Cardiac muscle cell (in vitro differentiated cells and primary cell): ENCODE measurements at regions not wholly inside any gene's neighbourhood (a gene's known extent, or its start where the extent isn't known, plus 50 kb on each side); places are given as distances from the start of the nearest gene placed in this dataset.

Source experiments
- DNase-seq, 2 donors: peaks; one replicate each; pipeline versions ENCODE4 v3.0.0 to v3.0.0-alpha.2; 2010 to 2017; ENCODE audit warnings: low read depth in 1 of 2, low spot score in 1 of 2
- H3K27ac ChIP-seq: fragments of 200-600 bp; sonication (generic); 2 replicates; pipeline ENCODE4 v1.5.1; 2016
- H3K27me3 ChIP-seq: fragments of 200-600 bp; sonication (generic); 2 replicates; pipeline ENCODE4 v1.6.0; 2016; ENCODE audit warnings: control low read depth
- H3K36me3 ChIP-seq: fragments of 200-600 bp; sonication (generic); 2 replicates; pipeline ENCODE4 v1.5.1; 2016; ENCODE audit warnings: control low read depth
- H3K4me1 ChIP-seq: fragments of 200-600 bp; sonication (generic); 2 replicates; pipeline ENCODE4 v1.8.1; 2017; ENCODE audit warnings: low read depth, mild to moderate bottlenecking, mixed run types
- H3K4me3 ChIP-seq: fragments of 200-600 bp; sonication (generic); 2 replicates; pipeline ENCODE4 v1.5.1; 2016; ENCODE audit warnings: mild to moderate bottlenecking
- H3K9me3 ChIP-seq: fragments of 200-600 bp; sonication (generic); 2 replicates; pipeline ENCODE4 v1.5.1; 2017; ENCODE audit warnings: low read depth, mild to moderate bottlenecking, control low read depth
- TF ChIP-seq, protein P1 (sequence below): IDR thresholded peaks from 2 replicates; pipeline ENCODE4 v1.5.1; 2012; ENCODE audit warnings: low read depth, mild to moderate bottlenecking, low read length

DNA sequence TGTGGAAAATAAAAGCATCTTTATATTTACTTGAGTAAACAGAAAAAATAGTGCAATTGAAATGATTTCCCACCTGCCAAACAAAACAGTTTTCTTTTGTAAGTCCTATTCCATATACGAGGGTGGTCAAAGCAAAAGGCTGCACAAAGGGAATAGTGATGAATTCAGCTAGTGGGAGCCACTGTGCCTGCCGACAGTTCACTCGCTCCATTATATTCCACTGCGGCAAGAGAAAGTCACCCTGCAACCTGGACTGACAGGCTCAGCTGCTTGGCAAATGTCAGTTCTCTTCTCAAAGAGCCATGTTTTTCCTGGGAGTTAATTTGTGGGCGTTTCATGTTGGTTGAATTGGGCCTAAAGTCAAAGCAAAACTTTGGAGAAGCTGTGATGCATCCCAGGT lies 145.4 kb downstream of the LMO4 start:
- Histone ChIP-seq H3K4me1 (peaks cover 4% of the 10 kb centered on the region), H3K4me3 (no peak overlapping the region), H3K9me3 (no peaks in the 10 kb centered on the region), H3K36me3 (no peaks in the 10 kb centered on the region), H3K27me3 (no peaks in the 10 kb centered on the region), H3K27ac (peak overlapping the region; percentile 32)
- TF ChIP-seq, protein P1, sequence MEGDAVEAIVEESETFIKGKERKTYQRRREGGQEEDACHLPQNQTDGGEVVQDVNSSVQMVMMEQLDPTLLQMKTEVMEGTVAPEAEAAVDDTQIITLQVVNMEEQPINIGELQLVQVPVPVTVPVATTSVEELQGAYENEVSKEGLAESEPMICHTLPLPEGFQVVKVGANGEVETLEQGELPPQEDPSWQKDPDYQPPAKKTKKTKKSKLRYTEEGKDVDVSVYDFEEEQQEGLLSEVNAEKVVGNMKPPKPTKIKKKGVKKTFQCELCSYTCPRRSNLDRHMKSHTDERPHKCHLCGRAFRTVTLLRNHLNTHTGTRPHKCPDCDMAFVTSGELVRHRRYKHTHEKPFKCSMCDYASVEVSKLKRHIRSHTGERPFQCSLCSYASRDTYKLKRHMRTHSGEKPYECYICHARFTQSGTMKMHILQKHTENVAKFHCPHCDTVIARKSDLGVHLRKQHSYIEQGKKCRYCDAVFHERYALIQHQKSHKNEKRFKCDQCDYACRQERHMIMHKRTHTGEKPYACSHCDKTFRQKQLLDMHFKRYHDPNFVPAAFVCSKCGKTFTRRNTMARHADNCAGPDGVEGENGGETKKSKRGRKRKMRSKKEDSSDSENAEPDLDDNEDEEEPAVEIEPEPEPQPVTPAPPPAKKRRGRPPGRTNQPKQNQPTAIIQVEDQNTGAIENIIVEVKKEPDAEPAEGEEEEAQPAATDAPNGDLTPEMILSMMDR = no peak
- no peak for DNase-seq

DNA sequence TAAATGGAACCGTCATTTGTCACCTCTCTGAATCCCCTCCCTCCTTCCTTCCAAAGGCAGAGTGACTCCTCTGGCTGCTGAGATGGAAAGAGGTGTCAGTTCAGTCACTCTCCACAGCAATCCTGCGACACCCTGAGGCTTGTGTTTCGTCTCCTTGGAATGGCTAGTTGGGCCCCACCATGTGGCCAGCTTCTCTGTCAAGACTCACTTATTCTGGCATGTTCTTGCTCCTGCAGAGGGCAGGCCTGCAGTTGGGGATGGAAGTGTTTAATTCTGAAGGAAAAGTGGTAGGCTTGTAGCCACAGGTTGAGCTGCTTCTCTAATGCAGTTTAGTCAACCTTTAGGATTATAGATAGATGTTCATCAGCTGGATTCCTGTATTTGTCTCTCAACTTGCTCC lies 149.6 kb downstream of the LMO4 start:
- TF ChIP-seq, protein P1 = peak; percentile 19
- H3K27ac ChIP-seq = no peak overlapping the region

DNA sequence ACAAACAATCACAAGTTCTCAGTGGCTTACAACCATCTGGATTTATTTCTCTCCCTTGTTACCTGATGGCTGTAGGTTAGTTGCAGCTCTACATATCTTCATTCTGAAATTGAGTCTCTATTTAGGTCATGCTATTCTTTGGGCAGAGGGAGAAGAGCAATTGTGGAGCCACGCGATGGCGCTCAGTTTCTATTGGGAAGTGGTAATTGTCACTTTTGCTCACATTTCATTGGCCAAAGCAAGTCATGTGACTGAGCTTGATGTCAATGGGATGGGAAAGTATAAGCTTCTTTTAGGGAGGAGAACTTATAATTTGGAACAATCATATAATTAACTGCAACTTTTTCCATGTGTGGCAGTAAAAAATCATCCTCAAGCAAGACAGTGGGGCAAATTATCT lies 166.5 kb downstream of the LMO4 start:
- H3K4me3 ChIP-seq = no peak overlapping the region
- H3K36me3 ChIP-seq = no peaks in the 10 kb centered on the region
- no peaks in the 10 kb centered on the region for H3K9me3 ChIP-seq
- H3K4me1 ChIP-seq = peaks cover 20% of the 10 kb centered on the region
- H3K27me3 ChIP-seq = no peaks in the 10 kb centered on the region
- TF ChIP-seq, protein P1 = no peak
- no peak overlapping the region for H3K27ac ChIP-seq
- no peak for DNase-seq

More for the DNA sequence above, 149.6 kb downstream of the LMO4 start:
- Histone ChIP-seq H3K36me3 (no peaks in the 10 kb centered on the region), H3K9me3 (no peaks in the 10 kb centered on the region), H3K4me1 (peaks cover 4% of the 10 kb centered on the region), H3K27me3 (no peaks in the 10 kb centered on the region), H3K4me3 (no peak overlapping the region)
- DNase-seq = peak; percentile 37 to 41

DNA sequence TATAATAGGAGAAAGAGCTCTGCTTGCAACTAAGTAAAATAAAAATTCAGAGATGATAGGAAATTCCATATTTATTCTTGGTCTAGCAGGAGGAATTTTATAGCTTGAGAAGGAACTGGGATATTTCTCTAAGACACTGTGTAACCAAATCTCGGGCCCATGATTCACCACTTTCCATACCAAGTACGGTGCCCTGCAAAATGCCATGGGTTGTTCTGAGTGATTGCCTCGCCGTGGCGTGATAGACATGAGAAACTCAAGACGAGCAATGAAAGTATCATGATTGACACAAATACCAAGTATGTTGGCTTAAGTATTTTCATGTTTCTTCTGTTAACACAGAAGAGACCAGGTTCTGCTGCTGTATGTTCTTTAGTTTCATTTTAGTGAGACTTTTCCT lies 167.2 kb downstream of the LMO4 start:
- no peak overlapping the region for H3K4me3 ChIP-seq
- no peak overlapping the region for H3K27ac ChIP-seq
- no peaks in the 10 kb centered on the region for H3K36me3 ChIP-seq
- H3K4me1 ChIP-seq = peaks cover 20% of the 10 kb centered on the region
- no peaks in the 10 kb centered on the region for H3K27me3 ChIP-seq
- H3K9me3 ChIP-seq = no peaks in the 10 kb centered on the region
- TF ChIP-seq, protein P1 = no peak
- no peak for DNase-seq

DNA sequence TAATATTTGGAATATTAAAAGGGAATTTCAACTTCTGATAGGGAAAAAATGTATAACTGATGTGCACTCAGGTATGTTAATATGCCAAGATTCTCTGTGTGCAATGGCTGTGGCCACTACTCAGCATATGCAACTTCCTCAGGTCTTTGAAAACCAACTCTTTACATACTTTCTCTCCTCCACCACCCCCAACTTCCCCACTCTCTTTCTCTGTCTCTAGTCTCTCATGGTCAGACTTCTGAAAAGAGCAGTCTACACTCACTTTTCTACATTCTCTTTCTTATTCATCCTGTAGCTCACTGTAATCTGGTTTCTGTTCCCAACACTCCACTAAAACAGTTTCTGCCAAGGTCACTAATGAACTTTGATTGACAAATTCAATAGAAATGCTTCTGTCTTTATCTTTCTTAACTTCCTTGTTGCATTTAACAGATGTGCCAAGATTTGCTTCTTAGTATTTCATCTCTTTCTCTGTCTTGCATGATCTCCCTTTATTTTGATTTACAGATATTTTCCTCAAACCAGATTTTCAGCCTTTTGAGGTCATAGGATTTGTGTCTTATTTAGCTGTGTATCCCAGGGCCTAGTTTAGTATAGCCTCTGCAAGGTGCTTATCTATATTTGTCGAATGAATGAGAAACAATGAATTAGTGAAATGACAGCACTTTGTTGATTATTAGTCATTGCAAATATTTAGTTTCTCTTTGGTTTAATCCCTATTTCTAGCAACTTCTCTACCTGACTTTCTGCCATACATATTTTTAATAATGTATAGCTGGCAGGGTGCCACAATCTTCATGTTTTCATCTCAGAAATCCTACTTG lies 168.9 kb downstream of the LMO4 start:
- Histone ChIP-seq H3K4me3 (no peak overlapping the region), H3K9me3 (no peaks in the 10 kb centered on the region)
- TF ChIP-seq, protein P1 = no peak

More for the DNA sequence above, 168.9 kb downstream of the LMO4 start:
- no peaks in the 10 kb centered on the region for H3K27me3 ChIP-seq
- peak overlapping the region; percentile 53 for H3K27ac ChIP-seq
- no peaks in the 10 kb centered on the region for H3K36me3 ChIP-seq
- H3K4me1 ChIP-seq = peaks cover 20% of the 10 kb centered on the region
- no peak for DNase-seq
